C4-2B (cell line): ENCODE measurements at regions not wholly inside any gene's neighbourhood (a gene's known extent, or its start where the extent isn't known, plus 50 kb on each side); places are given as distances from the start of the nearest gene placed in this dataset.

Experiments
- CTCF ChIP-seq: fragments of 450-650 bp; conservative IDR thresholded peaks from 2 replicates; pipeline ENCODE4 v1.5.1; 2017; ENCODE audit warnings: mild to moderate bottlenecking
- ZFX ChIP-seq: fragments of 450-650 bp; IDR thresholded peaks from 2 replicates; pipeline ENCODE4 v1.6.1; 2017

GRCh38 chr9:89731262-89732182 lies 126.7 kb downstream of the GADD45G start:
- TF ChIP-seq CTCF (no peak), ZFX (no peak)
